Heart left ventricle (tissue), 13 donors: ENCODE measurements at regions not wholly inside any gene's neighbourhood (a gene's known extent, or its start where the extent isn't known, plus 50 kb on each side); places are given as distances from the start of the nearest gene placed in this dataset.

Experiments used
- CTCF ChIP-seq, 12 donors: fragments of 200-600 bp; sonication (generic) in 4 of 12; IDR thresholded peaks; one replicate each; pipeline versions ENCODE4 v1.5.0 to v1.8.0; 2018 to 2022; ENCODE audit warnings: antibody characterized with exemption in 12 of 12, mild to moderate bottlenecking in 5 of 12
- POLR2A ChIP-seq, 2 donors: fragments of 450-650 bp; IDR thresholded peaks; one replicate each; pipeline ENCODE4 v1.6.1; 2017; ENCODE audit warnings: antibody characterized with exemption in 2 of 2, mild to moderate bottlenecking in 2 of 2, moderate library complexity in 2 of 2
- donor health status: ischemic (EF 13 %, LVEDD 7.1; RV severe dilation, severe dysfunction).
- donor health status: DM: no; HTN: yes; CAD: no.
- donor health status: DM: no; HTN: no; CAD: no.
- donor health status: ischemic (EF 25% LVEDD 6.9; RV normal size, moderate dysfunction).
- donor health status: ischemic (EF 25% LVEDD 5.7; RV mildly dilated, moderate dysfunction).
- donor health status: ischemic (EF 35%, LVEDD 5.7; RV mildly dilated, moderate dysfunction).
- donor health status: nonischemic (EF 11% LVEDD 7.7; RV severe dilation, severe dysfunction).
- donor health status: DM: yes; HTN: yes; CAD: no.
- donor health status: PGD.
- donor health status: ischemic (EF 29% LVEDD 5.4; RV normal size, mild dysfunction).
- donor health status: nonischemic (EF 23%, LVEDD 6.1; RV moderate dilation, normal function).

- no peak for TF ChIP-seq CTCF (IDR thresholded peaks at IDR 0.05)
- TF ChIP-seq POLR2A (IDR thresholded peaks at IDR 0.05), result no peak
Measured at GRCh38 chr10:78600740-78601139, 468.0 kb upstream of the ZMIZ1 start.
